ENCODE measurements at regions not wholly inside any gene's neighbourhood (a gene's known extent, or its start where the extent isn't known, plus 50 kb on each side); places are given as distances from the start of the nearest gene placed in this dataset.

GRCh38 chr15:36090286-36090946 lies 489.0 kb upstream of the CDIN1 start:
- no peak for DNase-seq

GRCh38 chr15:36106640-36107335 lies 472.6 kb upstream of the CDIN1 start:
- no peaks in the 10 kb centered on the region for H3K36me3 ChIP-seq (ENCODE audit: control insufficient read depth in 4 of 4, insufficient read depth in 4 of 4, low read length in 3 of 4)
- CTCF ChIA-PET, result no interaction called here
- POLR2A ChIA-PET, result no interaction called here
- no peak overlapping the region for H3K27ac ChIP-seq (ENCODE audit: insufficient read depth in 1 of 2, low read depth in 1 of 2, low read length in 2 of 2, poor library complexity in 1 of 2, severe bottlenecking in 2 of 2)
- 85% methylated on average over 3 of the region's 6 CpGs for WGBS (ENCODE audit: insufficient coverage)
- no peak overlapping the region for H3K4me3 ChIP-seq (ENCODE audit: control insufficient read depth in 1 of 7, extremely low read depth in 1 of 7, insufficient read depth in 4 of 7, low read depth in 2 of 7, low read length in 6 of 7)
- H3K4me1 ChIP-seq (ENCODE audit: control extremely low read depth in 1 of 4, control insufficient read depth in 4 of 4, insufficient read depth in 4 of 4, low read length in 3 of 4), result no peaks in the 10 kb centered on the region
- no peaks in the 10 kb centered on the region for H3K27me3 ChIP-seq (replicated peaks in 2 of 5; ENCODE audit: control insufficient read depth in 4 of 5, insufficient read depth in 5 of 5, low read length in 4 of 5)
- DNase-seq, result no peak
- H3K9me3 ChIP-seq (ENCODE audit: control extremely low read depth in 1 of 5, control insufficient read depth in 4 of 5, insufficient read depth in 2 of 5, low read depth in 1 of 5, low read length in 4 of 5), result no peaks in the 10 kb centered on the region

More at GRCh38 chr15:36090286-36090946, 489.0 kb upstream of the CDIN1 start:
- Histone ChIP-seq H3K9me3 (ENCODE audit: control extremely low read depth in 1 of 5, control insufficient read depth in 4 of 5, insufficient read depth in 2 of 5, low read depth in 1 of 5, low read length in 4 of 5) (peaks cover 0 to 5% (median 0%) of the 10 kb centered on the region in 5 experiments), H3K27me3 (replicated peaks in 2 of 5; ENCODE audit: control insufficient read depth in 4 of 5, insufficient read depth in 5 of 5, low read length in 4 of 5) (no peaks in the 10 kb centered on the region), H3K4me3 (ENCODE audit: control insufficient read depth in 1 of 7, extremely low read depth in 1 of 7, insufficient read depth in 4 of 7, low read depth in 2 of 7, low read length in 6 of 7) (no peak overlapping the region), H3K4me1 (ENCODE audit: control extremely low read depth in 1 of 4, control insufficient read depth in 4 of 4, insufficient read depth in 4 of 4, low read length in 3 of 4) (no peaks in the 10 kb centered on the region), H3K36me3 (ENCODE audit: control insufficient read depth in 4 of 4, insufficient read depth in 4 of 4, low read length in 3 of 4) (no peaks in the 10 kb centered on the region), H3K27ac (ENCODE audit: insufficient read depth in 1 of 2, low read depth in 1 of 2, low read length in 2 of 2, poor library complexity in 1 of 2, severe bottlenecking in 2 of 2) (no peak overlapping the region)
- no CpG with 5 or more reads among the region's 1 CpG for WGBS (ENCODE audit: insufficient coverage)
- ChIA-PET CTCF (no interaction called here), POLR2A (no interaction called here)

GRCh38 chr15:36108541-36108940 lies 470.9 kb upstream of the CDIN1 start:
- ChIA-PET POLR2A (no interaction called here), CTCF (no interaction called here)
- no peaks in the 10 kb centered on the region for H3K9me3 ChIP-seq (ENCODE audit: control extremely low read depth in 1 of 5, control insufficient read depth in 4 of 5, insufficient read depth in 2 of 5, low read depth in 1 of 5, low read length in 4 of 5)
- H3K4me3 ChIP-seq (ENCODE audit: control insufficient read depth in 1 of 7, extremely low read depth in 1 of 7, insufficient read depth in 4 of 7, low read depth in 2 of 7, low read length in 6 of 7), result no peak overlapping the region
- no peak overlapping the region for H3K27ac ChIP-seq (ENCODE audit: insufficient read depth in 1 of 2, low read depth in 1 of 2, low read length in 2 of 2, poor library complexity in 1 of 2, severe bottlenecking in 2 of 2)
- 100% methylated on average over 1 of the region's 2 CpGs for WGBS (ENCODE audit: insufficient coverage)
- no peaks in the 10 kb centered on the region for H3K36me3 ChIP-seq (ENCODE audit: control insufficient read depth in 4 of 4, insufficient read depth in 4 of 4, low read length in 3 of 4)
- H3K4me1 ChIP-seq (ENCODE audit: control extremely low read depth in 1 of 4, control insufficient read depth in 4 of 4, insufficient read depth in 4 of 4, low read length in 3 of 4), result no peaks in the 10 kb centered on the region
- H3K27me3 ChIP-seq (replicated peaks in 2 of 5; ENCODE audit: control insufficient read depth in 4 of 5, insufficient read depth in 5 of 5, low read length in 4 of 5), result no peaks in the 10 kb centered on the region
- no peak for DNase-seq

GRCh38 chr15:36109943-36110658 lies 469.3 kb upstream of the CDIN1 start:
- H3K9me3 ChIP-seq (ENCODE audit: control extremely low read depth in 1 of 5, control insufficient read depth in 4 of 5, insufficient read depth in 2 of 5, low read depth in 1 of 5, low read length in 4 of 5), result no peaks in the 10 kb centered on the region
- no CpG with 5 or more reads among the region's 2 CpGs for WGBS (ENCODE audit: insufficient coverage)
- DNase-seq, result no peak
- no peaks in the 10 kb centered on the region for H3K27me3 ChIP-seq (replicated peaks in 2 of 5; ENCODE audit: control insufficient read depth in 4 of 5, insufficient read depth in 5 of 5, low read length in 4 of 5)
- H3K4me1 ChIP-seq (ENCODE audit: control extremely low read depth in 1 of 4, control insufficient read depth in 4 of 4, insufficient read depth in 4 of 4, low read length in 3 of 4), result no peaks in the 10 kb centered on the region
- POLR2A ChIA-PET, result no interaction called here
- H3K4me3 ChIP-seq (ENCODE audit: control insufficient read depth in 1 of 7, extremely low read depth in 1 of 7, insufficient read depth in 4 of 7, low read depth in 2 of 7, low read length in 6 of 7), result no peak overlapping the region
- CTCF ChIA-PET, result no interaction called here
- no peaks in the 10 kb centered on the region for H3K36me3 ChIP-seq (ENCODE audit: control insufficient read depth in 4 of 4, insufficient read depth in 4 of 4, low read length in 3 of 4)
- H3K27ac ChIP-seq (ENCODE audit: insufficient read depth in 1 of 2, low read depth in 1 of 2, low read length in 2 of 2, poor library complexity in 1 of 2, severe bottlenecking in 2 of 2), result no peak overlapping the region

- Histone ChIP-seq H3K27me3 (replicated peaks in 2 of 5; ENCODE audit: control insufficient read depth in 4 of 5, insufficient read depth in 5 of 5, low read length in 4 of 5) (no peaks in the 10 kb centered on the region), H3K9me3 (ENCODE audit: control extremely low read depth in 1 of 5, control insufficient read depth in 4 of 5, insufficient read depth in 2 of 5, low read depth in 1 of 5, low read length in 4 of 5) (no peaks in the 10 kb centered on the region), H3K27ac (ENCODE audit: insufficient read depth in 1 of 2, low read depth in 1 of 2, low read length in 2 of 2, poor library complexity in 1 of 2, severe bottlenecking in 2 of 2) (no peak overlapping the region), H3K4me3 (ENCODE audit: control insufficient read depth in 1 of 7, extremely low read depth in 1 of 7, insufficient read depth in 4 of 7, low read depth in 2 of 7, low read length in 6 of 7) (no peak overlapping the region), H3K4me1 (ENCODE audit: control extremely low read depth in 1 of 4, control insufficient read depth in 4 of 4, insufficient read depth in 4 of 4, low read length in 3 of 4) (no peaks in the 10 kb centered on the region), H3K36me3 (ENCODE audit: control insufficient read depth in 4 of 4, insufficient read depth in 4 of 4, low read length in 3 of 4) (no peaks in the 10 kb centered on the region)
- DNase-seq, result no peak
- ChIA-PET CTCF (no interaction called here), POLR2A (no interaction called here)
- WGBS (ENCODE audit: insufficient coverage), result no CpG with 5 or more reads among the region's 1 CpG
These were observed 468.8 kb upstream of the CDIN1 start for GRCh38 chr15:36110659-36110993.

- POLR2A ChIA-PET, result no interaction called here
- 100% methylated on average over 5 of the region's 6 CpGs for WGBS (ENCODE audit: insufficient coverage)
These were observed 462.1 kb upstream of the CDIN1 start for GRCh38 chr15:36117296-36117787.

GRCh38 chr15:36126194-36126593 lies 453.2 kb upstream of the CDIN1 start:
- no peak overlapping the region for H3K27ac ChIP-seq (ENCODE audit: insufficient read depth in 1 of 2, low read depth in 1 of 2, low read length in 2 of 2, poor library complexity in 1 of 2, severe bottlenecking in 2 of 2)
- POLR2A ChIA-PET, result no interaction called here

More at GRCh38 chr15:36117296-36117787, 462.1 kb upstream of the CDIN1 start:
- Histone ChIP-seq H3K27ac (ENCODE audit: insufficient read depth in 1 of 2, low read depth in 1 of 2, low read length in 2 of 2, poor library complexity in 1 of 2, severe bottlenecking in 2 of 2) (no peak overlapping the region), H3K9me3 (ENCODE audit: control extremely low read depth in 1 of 5, control insufficient read depth in 4 of 5, insufficient read depth in 2 of 5, low read depth in 1 of 5, low read length in 4 of 5) (peaks cover 0 to 2% (median 0%) of the 10 kb centered on the region in 5 experiments), H3K36me3 (ENCODE audit: control insufficient read depth in 4 of 4, insufficient read depth in 4 of 4, low read length in 3 of 4) (no peaks in the 10 kb centered on the region), H3K4me1 (ENCODE audit: control extremely low read depth in 1 of 4, control insufficient read depth in 4 of 4, insufficient read depth in 4 of 4, low read length in 3 of 4) (no peaks in the 10 kb centered on the region), H3K4me3 (ENCODE audit: control insufficient read depth in 1 of 7, extremely low read depth in 1 of 7, insufficient read depth in 4 of 7, low read depth in 2 of 7, low read length in 6 of 7) (no peak overlapping the region), H3K27me3 (replicated peaks in 2 of 5; ENCODE audit: control insufficient read depth in 4 of 5, insufficient read depth in 5 of 5, low read length in 4 of 5) (no peaks in the 10 kb centered on the region)
- CTCF ChIA-PET, result no interaction called here
- no peak for DNase-seq

More at GRCh38 chr15:36126194-36126593, 453.2 kb upstream of the CDIN1 start:
- Histone ChIP-seq H3K36me3 (ENCODE audit: control insufficient read depth in 4 of 4, insufficient read depth in 4 of 4, low read length in 3 of 4) (no peaks in the 10 kb centered on the region), H3K4me3 (ENCODE audit: control insufficient read depth in 1 of 7, extremely low read depth in 1 of 7, insufficient read depth in 4 of 7, low read depth in 2 of 7, low read length in 6 of 7) (no peak overlapping the region), H3K4me1 (ENCODE audit: control extremely low read depth in 1 of 4, control insufficient read depth in 4 of 4, insufficient read depth in 4 of 4, low read length in 3 of 4) (no peaks in the 10 kb centered on the region), H3K27me3 (replicated peaks in 2 of 5; ENCODE audit: control insufficient read depth in 4 of 5, insufficient read depth in 5 of 5, low read length in 4 of 5) (no peaks in the 10 kb centered on the region), H3K9me3 (ENCODE audit: control extremely low read depth in 1 of 5, control insufficient read depth in 4 of 5, insufficient read depth in 2 of 5, low read depth in 1 of 5, low read length in 4 of 5) (no peaks in the 10 kb centered on the region)
- CTCF ChIA-PET, result no interaction called here
- no peak for DNase-seq
- WGBS (ENCODE audit: insufficient coverage), result 60% methylated on average over 1 of the region's 2 CpGs

Data from common myeloid progenitor, CD34-positive (primary cell).